OCI-LY7 (cell line): ENCODE measurements at regions not wholly inside any gene's neighbourhood (a gene's known extent, or its start where the extent isn't known, plus 50 kb on each side); places are given as distances from the start of the nearest gene placed in this dataset.

ENCODE experiments used
- EZH2phosphoT487 ChIP-seq: fragments of 200-600 bp; sonication (generic); IDR thresholded peaks from 2 replicates; pipeline ENCODE4 v1.6.1; 2018; ENCODE audit warnings: low read depth, borderline replicate concordance, mild to moderate bottlenecking, mixed run types, antibody characterized with exemption, low read length, moderate library complexity, mixed read lengths
- TF ChIP-seq, protein P1 (sequence below): fragments of 200-600 bp; sonication (generic); conservative IDR thresholded peaks from 2 replicates; pipeline ENCODE4 v1.5.1; 2014; ENCODE audit warnings: mild to moderate bottlenecking, antibody characterized with exemption, low read length, moderate library complexity, mixed read lengths

DNA sequence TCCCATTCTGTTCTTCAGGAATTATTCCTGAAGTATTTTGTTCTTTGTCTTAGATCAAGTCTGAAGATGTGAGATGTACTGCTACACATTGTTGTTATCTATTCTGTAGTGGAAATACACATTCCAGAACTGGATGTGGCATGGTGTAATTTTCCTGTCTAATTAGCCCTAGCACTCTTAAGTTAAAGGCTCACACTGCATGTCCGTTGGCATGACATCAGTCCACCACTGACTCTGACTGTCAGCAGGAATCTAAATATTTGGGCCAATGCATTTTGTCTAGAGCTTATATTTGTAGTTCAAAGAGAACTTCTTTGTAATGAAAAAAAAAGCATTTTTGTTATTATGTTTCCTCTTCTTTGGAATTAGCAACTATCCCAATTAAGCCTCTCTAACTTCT lies 201.0 kb downstream of the S1PR1 start:
- TF ChIP-seq, protein P1, sequence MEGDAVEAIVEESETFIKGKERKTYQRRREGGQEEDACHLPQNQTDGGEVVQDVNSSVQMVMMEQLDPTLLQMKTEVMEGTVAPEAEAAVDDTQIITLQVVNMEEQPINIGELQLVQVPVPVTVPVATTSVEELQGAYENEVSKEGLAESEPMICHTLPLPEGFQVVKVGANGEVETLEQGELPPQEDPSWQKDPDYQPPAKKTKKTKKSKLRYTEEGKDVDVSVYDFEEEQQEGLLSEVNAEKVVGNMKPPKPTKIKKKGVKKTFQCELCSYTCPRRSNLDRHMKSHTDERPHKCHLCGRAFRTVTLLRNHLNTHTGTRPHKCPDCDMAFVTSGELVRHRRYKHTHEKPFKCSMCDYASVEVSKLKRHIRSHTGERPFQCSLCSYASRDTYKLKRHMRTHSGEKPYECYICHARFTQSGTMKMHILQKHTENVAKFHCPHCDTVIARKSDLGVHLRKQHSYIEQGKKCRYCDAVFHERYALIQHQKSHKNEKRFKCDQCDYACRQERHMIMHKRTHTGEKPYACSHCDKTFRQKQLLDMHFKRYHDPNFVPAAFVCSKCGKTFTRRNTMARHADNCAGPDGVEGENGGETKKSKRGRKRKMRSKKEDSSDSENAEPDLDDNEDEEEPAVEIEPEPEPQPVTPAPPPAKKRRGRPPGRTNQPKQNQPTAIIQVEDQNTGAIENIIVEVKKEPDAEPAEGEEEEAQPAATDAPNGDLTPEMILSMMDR, result no peak
- TF ChIP-seq EZH2phosphoT487, result no peak
